ENCODE measurements at regions not wholly inside any gene's neighbourhood (a gene's known extent, or its start where the extent isn't known, plus 50 kb on each side); places are given as distances from the start of the nearest gene placed in this dataset.

GRCh38 chr3:107263269-107264021 is 113.8 kb upstream of the CCDC54 start:
- Histone ChIP-seq H3K4me3 (ENCODE audit: insufficient read length, low read depth) (no peak overlapping the region), H3K9me3 (ENCODE audit: insufficient read depth, low read length) (no peaks in the 10 kb centered on the region), H3K9ac (ENCODE audit: insufficient read length, low read depth) (no peak overlapping the region), H3K4me1 (ENCODE audit: insufficient read depth, insufficient read length) (no peaks in the 10 kb centered on the region), H3K36me3 (ENCODE audit: insufficient read depth, insufficient read length, low read length) (no peaks in the 10 kb centered on the region), H3K27me3 (ENCODE audit: insufficient read depth, insufficient read length) (no peaks in the 10 kb centered on the region)
- no peak for DNase-seq (ENCODE audit: low read depth, low spot score)
- TF ChIP-seq SUZ12 (IDR thresholded peaks at IDR 0.05; ENCODE audit: extremely low read depth, insufficient read depth, insufficient read length) (no peak), YY1 (IDR thresholded peaks at IDR 0.05; ENCODE audit: insufficient read depth, insufficient read length) (no peak), ZNF274 (IDR thresholded peaks at IDR 0.05; ENCODE audit: low read depth, low read length) (no peak)

- H3K4me3 ChIP-seq (ENCODE audit: insufficient read length, low read depth), result no peak overlapping the region
- H3K4me1 ChIP-seq (ENCODE audit: insufficient read depth, insufficient read length), result no peaks in the 10 kb centered on the region
- H3K27me3 ChIP-seq (ENCODE audit: insufficient read depth, insufficient read length), result no peaks in the 10 kb centered on the region
- DNase-seq (ENCODE audit: low read depth, low spot score), result no peak
- no peak overlapping the region for H3K9ac ChIP-seq (ENCODE audit: insufficient read length, low read depth)
- H3K36me3 ChIP-seq (ENCODE audit: insufficient read depth, insufficient read length, low read length), result no peaks in the 10 kb centered on the region
- H3K9me3 ChIP-seq (ENCODE audit: insufficient read depth, low read length), result no peaks in the 10 kb centered on the region
- TF ChIP-seq YY1 (IDR thresholded peaks at IDR 0.05; ENCODE audit: insufficient read depth, insufficient read length), result no peak
- TF ChIP-seq SUZ12 (IDR thresholded peaks at IDR 0.05; ENCODE audit: extremely low read depth, insufficient read depth, insufficient read length), result no peak
- TF ChIP-seq ZNF274 (IDR thresholded peaks at IDR 0.05; ENCODE audit: low read depth, low read length), result no peak
Observed at GRCh38 chr3:107264888-107265287, 112.4 kb upstream of the CCDC54 start.

- H3K36me3 ChIP-seq (ENCODE audit: insufficient read depth, insufficient read length, low read length), result no peaks in the 10 kb centered on the region
- DNase-seq (ENCODE audit: low read depth, low spot score), result no peak
- H3K4me3 ChIP-seq (ENCODE audit: insufficient read length, low read depth), result no peak overlapping the region
- TF ChIP-seq ZNF274 (IDR thresholded peaks at IDR 0.05; ENCODE audit: low read depth, low read length) (no peak), YY1 (IDR thresholded peaks at IDR 0.05; ENCODE audit: insufficient read depth, insufficient read length) (no peak), SUZ12 (IDR thresholded peaks at IDR 0.05; ENCODE audit: extremely low read depth, insufficient read depth, insufficient read length) (no peak)
- no peaks in the 10 kb centered on the region for H3K27me3 ChIP-seq (ENCODE audit: insufficient read depth, insufficient read length)
- H3K9me3 ChIP-seq (ENCODE audit: insufficient read depth, low read length), result no peaks in the 10 kb centered on the region; the same call in 1 of the 2 replicates
- H3K9ac ChIP-seq (ENCODE audit: insufficient read length, low read depth), result no peak overlapping the region
- H3K4me1 ChIP-seq (ENCODE audit: insufficient read depth, insufficient read length), result no peaks in the 10 kb centered on the region
Observed at GRCh38 chr3:107265526-107265925, 111.7 kb upstream of the CCDC54 start.

DNA sequence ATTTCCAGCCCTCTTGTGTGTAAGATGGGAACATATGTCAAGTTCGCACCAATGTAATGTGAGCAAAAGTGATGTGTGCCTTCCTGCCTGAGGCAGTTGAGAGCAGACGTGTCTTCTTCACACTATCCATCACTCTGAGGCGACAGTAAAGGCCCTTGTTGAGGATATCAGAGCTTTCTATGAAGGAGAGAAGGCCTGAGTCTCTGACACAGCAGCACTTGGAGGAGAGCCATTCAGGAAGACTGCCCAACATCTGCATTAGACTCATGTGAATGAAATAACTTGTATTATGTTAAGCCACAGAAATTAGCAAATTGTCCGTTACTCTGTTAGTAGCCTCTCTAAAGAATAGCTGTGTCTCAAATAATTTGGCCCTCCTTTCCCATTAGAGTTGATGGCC is 108.8 kb upstream of the CCDC54 start:
- no peaks in the 10 kb centered on the region; the same call in 1 of the 2 replicates for H3K9me3 ChIP-seq (ENCODE audit: insufficient read depth, low read length)
- no peak for DNase-seq (ENCODE audit: low read depth, low spot score)
- no peak overlapping the region for H3K4me3 ChIP-seq (ENCODE audit: insufficient read length, low read depth)
- no peak overlapping the region for H3K9ac ChIP-seq (ENCODE audit: insufficient read length, low read depth)
- no peaks in the 10 kb centered on the region for H3K36me3 ChIP-seq (ENCODE audit: insufficient read depth, insufficient read length, low read length)
- no peak for TF ChIP-seq YY1 (IDR thresholded peaks at IDR 0.05; ENCODE audit: insufficient read depth, insufficient read length)
- TF ChIP-seq ZNF274 (IDR thresholded peaks at IDR 0.05; ENCODE audit: low read depth, low read length), result no peak
- no peak for TF ChIP-seq SUZ12 (IDR thresholded peaks at IDR 0.05; ENCODE audit: extremely low read depth, insufficient read depth, insufficient read length)
- H3K4me1 ChIP-seq (ENCODE audit: insufficient read depth, insufficient read length), result no peaks in the 10 kb centered on the region
- no peaks in the 10 kb centered on the region for H3K27me3 ChIP-seq (ENCODE audit: insufficient read depth, insufficient read length)

GRCh38 chr3:107269136-107269535 is 108.1 kb upstream of the CCDC54 start:
- Histone ChIP-seq H3K9ac (ENCODE audit: insufficient read length, low read depth) (no peak overlapping the region), H3K36me3 (ENCODE audit: insufficient read depth, insufficient read length, low read length) (no peaks in the 10 kb centered on the region), H3K9me3 (ENCODE audit: insufficient read depth, low read length) (no peaks in the 10 kb centered on the region; the same call in 1 of the 2 replicates), H3K4me3 (ENCODE audit: insufficient read length, low read depth) (no peak overlapping the region), H3K27me3 (ENCODE audit: insufficient read depth, insufficient read length) (no peaks in the 10 kb centered on the region), H3K4me1 (ENCODE audit: insufficient read depth, insufficient read length) (no peaks in the 10 kb centered on the region)
- DNase-seq (ENCODE audit: low read depth, low spot score), result no peak
- TF ChIP-seq YY1 (IDR thresholded peaks at IDR 0.05; ENCODE audit: insufficient read depth, insufficient read length), result no peak
- TF ChIP-seq ZNF274 (IDR thresholded peaks at IDR 0.05; ENCODE audit: low read depth, low read length), result no peak
- no peak for TF ChIP-seq SUZ12 (IDR thresholded peaks at IDR 0.05; ENCODE audit: extremely low read depth, insufficient read depth, insufficient read length)

DNA sequence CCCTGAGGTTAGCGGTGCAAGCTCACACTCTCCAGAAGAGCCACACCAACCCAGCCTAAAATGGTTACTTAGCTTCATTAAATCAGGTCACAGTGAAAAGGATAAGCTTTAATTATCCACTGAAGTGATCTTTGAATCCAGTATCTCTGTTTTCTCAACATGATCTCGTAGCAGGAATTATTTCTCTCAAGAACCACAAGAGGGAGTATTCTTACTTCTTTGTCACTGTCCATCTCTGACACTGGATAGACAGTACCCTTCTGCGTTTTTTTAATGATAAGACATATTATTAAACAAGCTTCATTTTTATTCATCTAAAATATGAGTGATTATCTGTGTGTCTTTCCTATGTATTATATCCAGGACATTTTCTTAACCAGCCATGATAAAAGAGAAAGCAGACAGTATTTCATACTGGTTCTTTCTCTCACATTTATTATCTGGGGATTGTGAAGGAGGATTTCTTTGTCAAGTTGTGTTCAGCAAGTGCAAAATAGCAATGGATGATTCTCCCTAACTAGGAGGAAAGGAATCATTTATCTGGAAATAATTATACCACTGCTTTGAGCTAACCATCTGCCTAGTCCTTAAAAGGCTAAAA is 105.4 kb upstream of the CCDC54 start:
- Histone ChIP-seq H3K9me3 (ENCODE audit: insufficient read depth, low read length) (no peaks in the 10 kb centered on the region; the same call in 1 of the 2 replicates), H3K4me1 (ENCODE audit: insufficient read depth, insufficient read length) (no peaks in the 10 kb centered on the region), H3K4me3 (ENCODE audit: insufficient read length, low read depth) (no peak overlapping the region), H3K36me3 (ENCODE audit: insufficient read depth, insufficient read length, low read length) (no peaks in the 10 kb centered on the region), H3K9ac (ENCODE audit: insufficient read length, low read depth) (no peak overlapping the region), H3K27me3 (ENCODE audit: insufficient read depth, insufficient read length) (no peaks in the 10 kb centered on the region)
- TF ChIP-seq SUZ12 (IDR thresholded peaks at IDR 0.05; ENCODE audit: extremely low read depth, insufficient read depth, insufficient read length), result no peak
- TF ChIP-seq YY1 (IDR thresholded peaks at IDR 0.05; ENCODE audit: insufficient read depth, insufficient read length), result no peak
- no peak for TF ChIP-seq ZNF274 (IDR thresholded peaks at IDR 0.05; ENCODE audit: low read depth, low read length)
- DNase-seq (ENCODE audit: low read depth, low spot score), result no peak

DNA sequence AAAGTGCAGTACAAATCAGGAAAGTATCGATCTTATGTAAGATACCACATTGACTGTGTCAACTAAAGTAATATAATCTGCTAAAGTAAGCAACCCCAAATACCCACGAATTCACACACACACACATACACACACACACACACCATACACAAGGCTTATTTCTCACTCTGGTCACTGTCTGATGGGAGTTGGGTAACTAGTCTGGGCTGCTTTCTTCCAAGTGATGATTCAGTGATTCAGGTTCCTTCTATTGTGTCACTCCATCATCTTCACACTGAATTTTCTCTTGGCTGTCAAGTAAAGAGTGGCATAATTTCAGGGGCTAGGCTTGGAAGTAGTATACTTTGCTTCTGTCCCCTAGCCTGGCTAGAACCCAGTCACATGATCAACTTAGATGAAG is 104.8 kb upstream of the CCDC54 start:
- no peak overlapping the region for H3K9ac ChIP-seq (ENCODE audit: insufficient read length, low read depth)
- H3K4me1 ChIP-seq (ENCODE audit: insufficient read depth, insufficient read length), result no peaks in the 10 kb centered on the region
- no peak overlapping the region for H3K4me3 ChIP-seq (ENCODE audit: insufficient read length, low read depth)
- TF ChIP-seq ZNF274 (IDR thresholded peaks at IDR 0.05; ENCODE audit: low read depth, low read length) (no peak), SUZ12 (IDR thresholded peaks at IDR 0.05; ENCODE audit: extremely low read depth, insufficient read depth, insufficient read length) (no peak), YY1 (IDR thresholded peaks at IDR 0.05; ENCODE audit: insufficient read depth, insufficient read length) (no peak)
- no peaks in the 10 kb centered on the region for H3K27me3 ChIP-seq (ENCODE audit: insufficient read depth, insufficient read length)
- no peaks in the 10 kb centered on the region for H3K36me3 ChIP-seq (ENCODE audit: insufficient read depth, insufficient read length, low read length)
- DNase-seq (ENCODE audit: low read depth, low spot score), result no peak
- no peaks in the 10 kb centered on the region; the same call in 1 of the 2 replicates for H3K9me3 ChIP-seq (ENCODE audit: insufficient read depth, low read length)
